NB4 (cell line): ENCODE measurements at regions not wholly inside any gene's neighbourhood (a gene's known extent, or its start where the extent isn't known, plus 50 kb on each side); places are given as distances from the start of the nearest gene placed in this dataset.

Experiments
- CTCF ChIP-seq: IDR thresholded peaks from one replicate; pipeline ENCODE4 v1.5.1; 2012; ENCODE audit warnings: low read depth, low read length
- MAX ChIP-seq: IDR thresholded peaks from 2 replicates; pipeline ENCODE4 v1.6.1; 2011; ENCODE audit warnings: low read depth, low read length
- POLR2A ChIP-seq: IDR thresholded peaks from 2 replicates; pipeline ENCODE4 v1.6.1; 2011; ENCODE audit warnings: mild to moderate bottlenecking; ENCODE audit not compliant: insufficient read length; ENCODE audit errors: extremely low read depth

GRCh38 chr10:109159351-109159750 is 764.0 kb downstream of the XPNPEP1 start:
- TF ChIP-seq CTCF (no peak), POLR2A (no peak), MAX (no peak)
